Tibial artery (tissue), 4 donors: ENCODE measurements at regions not wholly inside any gene's neighbourhood (a gene's known extent, or its start where the extent isn't known, plus 50 kb on each side); places are given as distances from the start of the nearest gene placed in this dataset.

Experiments
- DNase-seq, 2 donors: peaks; one replicate each; pipeline ENCODE4 v3.0.0-alpha.2; 2019
- H3K27ac ChIP-seq, 2 donors: fragments of 200-600 bp; sonication (generic) in 1 of 2; 1 replicate in 1 of 2; 2 replicates in 1 of 2; pipeline ENCODE4 v1.5.1; 2018 to 2019; ENCODE audit warnings: mild to moderate bottlenecking in 1 of 2
- H3K27me3 ChIP-seq, 2 donors: fragments of 200-600 bp; sonication (generic) in 1 of 2; one replicate each; pipeline versions ENCODE4 v1.5.1 to v1.6.0; 2016 to 2019
- H3K36me3 ChIP-seq, 3 donors: fragments of 200-600 bp; sonication (generic) in 2 of 3; one replicate each; pipeline ENCODE4 v1.5.1; 2016 to 2019; ENCODE audit warnings: mild to moderate bottlenecking in 2 of 3
- H3K4me1 ChIP-seq, 4 donors: fragments of 200-600 bp; sonication (generic) in 2 of 4; 1 replicate in 3 of 4; 2 replicates in 1 of 4; pipeline ENCODE4 v1.5.1; 2016 to 2019
- H3K4me3 ChIP-seq, 2 donors: fragments of 200-600 bp; sonication (generic) in 1 of 2; 1 replicate in 1 of 2; 2 replicates in 1 of 2; pipeline ENCODE4 v1.5.1; 2018 to 2019; ENCODE audit warnings: mild to moderate bottlenecking in 2 of 2
- H3K9me3 ChIP-seq, 3 donors: fragments of 200-600 bp; sonication (generic) in 1 of 3; one replicate each; pipeline ENCODE4 v1.5.1; 2016 to 2019
- CTCF ChIP-seq, 2 experiments: fragments of 200-600 bp in 1 of 2; fragments of 450-650 bp in 1 of 2; IDR thresholded peaks; one replicate each; pipeline ENCODE4 v1.5.1; 2017 to 2019; ENCODE audit warnings: antibody characterized with exemption in 2 of 2, mild to moderate bottlenecking in 1 of 2, moderate library complexity in 1 of 2
- intact Hi-C: fragments of 100-400 bp; cut with DNase I; formaldehyde crosslinking; loops from one replicate; pipeline ENCODE4 v1.15.0; 2023; ENCODE audit warnings: low total_unique reads

DNA sequence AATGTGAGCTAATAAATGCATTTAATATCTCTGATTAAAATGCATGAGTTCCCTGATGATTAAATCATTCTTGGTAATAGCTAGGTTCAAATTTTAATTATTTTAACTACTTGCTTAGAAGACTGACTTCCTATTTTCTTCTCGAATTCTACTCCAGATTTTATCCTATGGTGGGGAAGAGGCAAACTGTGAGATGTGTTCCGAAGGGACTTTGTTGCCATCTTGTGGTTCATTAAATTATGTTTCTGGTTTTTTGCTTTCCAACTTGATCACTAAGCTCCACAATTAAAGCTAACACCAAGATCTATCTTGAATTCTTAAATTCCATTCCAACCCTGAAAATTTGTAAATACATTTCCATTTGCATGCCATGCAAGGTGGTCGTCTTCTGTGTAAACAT, 538.4 kb upstream of the PCDH20 start:
- intact Hi-C loops = no loop called here
- TF ChIP-seq CTCF (IDR thresholded peaks at IDR 0.05) = peak in 1 of 2 experiments; percentile 18
- DNase-seq = no peak

GRCh38 chr13:61950828-61951227, 535.2 kb upstream of the PCDH20 start:
- Histone ChIP-seq H3K9me3 (no peaks in the 10 kb centered on the region), H3K36me3 (no peaks in the 10 kb centered on the region), H3K27ac (no peak overlapping the region), H3K4me1 (no peaks in the 10 kb centered on the region), H3K4me3 (no peak overlapping the region), H3K27me3 (no peaks in the 10 kb centered on the region)
- TF ChIP-seq CTCF (IDR thresholded peaks at IDR 0.05) = no peak
- DNase-seq = no peak
- intact Hi-C loops = no loop called here

More for the DNA sequence above, 538.4 kb upstream of the PCDH20 start:
- Histone ChIP-seq H3K27me3 (no peaks in the 10 kb centered on the region), H3K4me3 (no peak overlapping the region), H3K27ac (no peak overlapping the region), H3K36me3 (no peaks in the 10 kb centered on the region), H3K9me3 (no peaks in the 10 kb centered on the region), H3K4me1 (no peaks in the 10 kb centered on the region)

- H3K36me3 ChIP-seq = no peaks in the 10 kb centered on the region
- H3K9me3 ChIP-seq = no peaks in the 10 kb centered on the region
- no peak for DNase-seq
- H3K4me1 ChIP-seq = no peaks in the 10 kb centered on the region
- TF ChIP-seq CTCF (IDR thresholded peaks at IDR 0.05) = no peak
- intact Hi-C loops = no loop called here
- no peak overlapping the region for H3K4me3 ChIP-seq
- H3K27ac ChIP-seq = no peak overlapping the region
- no peaks in the 10 kb centered on the region for H3K27me3 ChIP-seq
Observed at GRCh38 chr13:61944329-61944929, 528.8 kb upstream of the PCDH20 start.

GRCh38 chr13:61935710-61936109, 520.1 kb upstream of the PCDH20 start:
- Histone ChIP-seq H3K27me3 (no peaks in the 10 kb centered on the region), H3K9me3 (no peaks in the 10 kb centered on the region), H3K36me3 (no peaks in the 10 kb centered on the region), H3K4me1 (no peaks in the 10 kb centered on the region), H3K4me3 (no peak overlapping the region), H3K27ac (no peak overlapping the region)
- intact Hi-C loops = no loop called here
- no peak for DNase-seq
- no peak for TF ChIP-seq CTCF (IDR thresholded peaks at IDR 0.05)

- no peak for DNase-seq
Observed at GRCh38 chr13:61927648-61928047, 512.0 kb upstream of the PCDH20 start.

More at GRCh38 chr13:61927648-61928047, 512.0 kb upstream of the PCDH20 start:
- no peak for TF ChIP-seq CTCF (IDR thresholded peaks at IDR 0.05)
- intact Hi-C loops = no loop called here
- H3K27me3 ChIP-seq = no peaks in the 10 kb centered on the region
- no peak overlapping the region for H3K27ac ChIP-seq
- no peaks in the 10 kb centered on the region for H3K4me1 ChIP-seq
- H3K36me3 ChIP-seq = no peaks in the 10 kb centered on the region
- H3K9me3 ChIP-seq = peaks cover 0 to 8% (median 0%) of the 10 kb centered on the region in 3 donors
- H3K4me3 ChIP-seq = no peak overlapping the region
